ENCODE measurements at regions not wholly inside any gene's neighbourhood (a gene's known extent, or its start where the extent isn't known, plus 50 kb on each side); places are given as distances from the start of the nearest gene placed in this dataset.
"Not testable (repeated sequence)": the region's sequence is repeated elsewhere in the genome, so short reads cannot be mapped to it uniquely, and the experiment has no call there.

GRCh38 chr15:69926721-69927120, 171.0 kb downstream of the TLE3 start:
- DNase-seq (ENCODE audit: low read depth): no peak
- in situ Hi-C loops (cut with HindIII; ENCODE audit: low pct_unique_long_range_greater_than_20kb, low sequenced_read_pairs): no loop called here

- in situ Hi-C loops (cut with HindIII; ENCODE audit: low pct_unique_long_range_greater_than_20kb, low sequenced_read_pairs); DNase-seq (ENCODE audit: low read depth): not testable (repeated sequence)
Observed at GRCh38 chr15:69928890-69929289, 168.8 kb downstream of the TLE3 start.

- in situ Hi-C loops (cut with HindIII; ENCODE audit: low pct_unique_long_range_greater_than_20kb, low sequenced_read_pairs): no loop called here
- no peak for DNase-seq (ENCODE audit: low read depth)
Observed at GRCh38 chr15:69929905-69930630, 167.6 kb downstream of the TLE3 start.

GRCh38 chr15:69930754-69931153, 167.0 kb downstream of the TLE3 start:
- in situ Hi-C loops (cut with HindIII; ENCODE audit: low pct_unique_long_range_greater_than_20kb, low sequenced_read_pairs): no loop called here
- DNase-seq (ENCODE audit: low read depth): no peak

GRCh38 chr15:69931156-69931555, 166.6 kb downstream of the TLE3 start:
- in situ Hi-C loops (cut with HindIII; ENCODE audit: low pct_unique_long_range_greater_than_20kb, low sequenced_read_pairs): no loop called here
- no peak for DNase-seq (ENCODE audit: low read depth)

- in situ Hi-C loops (cut with HindIII; ENCODE audit: low pct_unique_long_range_greater_than_20kb, low sequenced_read_pairs): no loop called here
- DNase-seq (ENCODE audit: low read depth): no peak
Observed at GRCh38 chr15:69934607-69935006, 163.1 kb downstream of the TLE3 start.

- DNase-seq (ENCODE audit: low read depth): no peak
- in situ Hi-C loops (cut with HindIII; ENCODE audit: low pct_unique_long_range_greater_than_20kb, low sequenced_read_pairs): no loop called here
Observed at GRCh38 chr15:69939513-69940440, 157.9 kb downstream of the TLE3 start.

- no peak for DNase-seq (ENCODE audit: low read depth)
- in situ Hi-C loops (cut with HindIII; ENCODE audit: low pct_unique_long_range_greater_than_20kb, low sequenced_read_pairs): no loop called here
Observed at GRCh38 chr15:69940441-69941300, 157.0 kb downstream of the TLE3 start.

GRCh38 chr15:69941301-69941605, 156.5 kb downstream of the TLE3 start:
- no peak for DNase-seq (ENCODE audit: low read depth)
- in situ Hi-C loops (cut with HindIII; ENCODE audit: low pct_unique_long_range_greater_than_20kb, low sequenced_read_pairs): no loop called here

GRCh38 chr15:69941706-69942495, 155.8 kb downstream of the TLE3 start:
- in situ Hi-C loops (cut with HindIII; ENCODE audit: low pct_unique_long_range_greater_than_20kb, low sequenced_read_pairs): no loop called here
- DNase-seq (ENCODE audit: low read depth): no peak

GRCh38 chr15:69943637-69944036, 154.1 kb downstream of the TLE3 start:
- in situ Hi-C loops (cut with HindIII; ENCODE audit: low pct_unique_long_range_greater_than_20kb, low sequenced_read_pairs): no loop called here
- DNase-seq (ENCODE audit: low read depth): no peak

GRCh38 chr15:69945729-69946128, 152.0 kb downstream of the TLE3 start:
- in situ Hi-C loops (cut with HindIII; ENCODE audit: low pct_unique_long_range_greater_than_20kb, low sequenced_read_pairs): no loop called here

GRCh38 chr15:69946870-69947269, 150.8 kb downstream of the TLE3 start:
- in situ Hi-C loops (cut with HindIII; ENCODE audit: low pct_unique_long_range_greater_than_20kb, low sequenced_read_pairs): no loop called here
- DNase-seq (ENCODE audit: low read depth): no peak

More at GRCh38 chr15:69945729-69946128, 152.0 kb downstream of the TLE3 start:
- DNase-seq (ENCODE audit: low read depth): no peak

- in situ Hi-C loops (cut with HindIII; ENCODE audit: low pct_unique_long_range_greater_than_20kb, low sequenced_read_pairs): no loop called here
- DNase-seq (ENCODE audit: low read depth): no peak
Observed at GRCh38 chr15:69947394-69947793, 150.3 kb downstream of the TLE3 start.

GRCh38 chr15:69949485-69949884, 148.2 kb downstream of the TLE3 start:
- DNase-seq (ENCODE audit: low read depth): no peak
- in situ Hi-C loops (cut with HindIII; ENCODE audit: low pct_unique_long_range_greater_than_20kb, low sequenced_read_pairs): no loop called here

GRCh38 chr15:69951256-69951897, 146.3 kb downstream of the TLE3 start:
- in situ Hi-C loops (cut with HindIII; ENCODE audit: low pct_unique_long_range_greater_than_20kb, low sequenced_read_pairs): no loop called here
- DNase-seq (ENCODE audit: low read depth): no peak

GRCh38 chr15:69951898-69952555, 145.7 kb downstream of the TLE3 start:
- no peak for DNase-seq (ENCODE audit: low read depth)
- in situ Hi-C loops (cut with HindIII; ENCODE audit: low pct_unique_long_range_greater_than_20kb, low sequenced_read_pairs): no loop called here

Measured in Caki2 (cell line).